NCI-H1105 treated with DMSO at 0.1 percent for 48 hours (cell line): ENCODE measurements at regions not wholly inside any gene's neighbourhood (a gene's known extent, or its start where the extent isn't known, plus 50 kb on each side); places are given as distances from the start of the nearest gene placed in this dataset.
"Not testable (repeated sequence)": the region's sequence is repeated elsewhere in the genome, so short reads cannot be mapped to it uniquely, and the experiment has no call there.

Experiments
- DNase-seq: peaks from one replicate; lab custom pipeline; 2025; lab: John Stamatoyannopoulos, UW

- no peak for DNase-seq
Observed at GRCh38 chr6:145274083-145274482, 461.2 kb downstream of the EPM2A start.

DNA sequence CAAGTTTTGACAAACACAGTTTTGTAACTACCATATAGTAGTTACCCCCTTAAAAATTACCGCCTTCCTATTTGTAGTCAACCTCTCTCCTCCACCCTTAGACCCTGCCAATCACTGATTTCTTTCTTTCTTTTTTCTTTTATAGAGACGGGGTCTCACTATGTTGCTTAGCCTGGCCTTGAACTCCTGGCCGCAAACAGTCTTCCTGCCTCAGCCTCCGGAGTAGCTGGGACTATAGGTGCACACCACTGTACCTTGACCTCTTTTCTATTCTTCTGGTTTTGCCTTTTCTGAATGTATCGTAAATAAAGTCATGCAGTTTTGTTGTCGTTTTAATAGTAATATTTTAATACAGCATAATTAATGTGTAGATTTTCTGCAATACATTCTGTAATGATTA is 460.3 kb downstream of the EPM2A start:
- DNase-seq, result no peak

- no peak for DNase-seq
Observed at GRCh38 chr6:145275787-145276186, 459.5 kb downstream of the EPM2A start.

DNA sequence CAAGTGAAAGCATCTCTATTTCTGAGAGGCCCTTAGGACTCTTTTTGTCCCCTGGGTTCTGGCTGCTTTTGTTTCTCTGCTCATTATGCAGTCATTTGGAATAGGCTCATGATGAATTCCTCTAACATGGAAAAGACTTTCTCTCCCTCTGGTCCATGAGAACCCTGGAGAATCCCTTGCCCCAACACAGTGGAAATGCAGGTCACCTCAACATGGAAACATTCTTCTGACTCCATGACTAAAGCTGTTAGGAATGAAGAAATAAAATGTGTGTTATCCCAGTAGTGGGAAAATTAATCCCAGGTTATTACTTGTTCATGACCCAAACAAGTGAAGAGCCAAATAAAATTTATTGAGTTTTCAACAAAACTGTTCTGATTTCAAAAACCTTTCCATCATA is 458.6 kb downstream of the EPM2A start:
- DNase-seq, result no peak

- DNase-seq, result peak; percentile 52
Observed at GRCh38 chr6:145277358-145278086, 457.8 kb downstream of the EPM2A start.

DNA sequence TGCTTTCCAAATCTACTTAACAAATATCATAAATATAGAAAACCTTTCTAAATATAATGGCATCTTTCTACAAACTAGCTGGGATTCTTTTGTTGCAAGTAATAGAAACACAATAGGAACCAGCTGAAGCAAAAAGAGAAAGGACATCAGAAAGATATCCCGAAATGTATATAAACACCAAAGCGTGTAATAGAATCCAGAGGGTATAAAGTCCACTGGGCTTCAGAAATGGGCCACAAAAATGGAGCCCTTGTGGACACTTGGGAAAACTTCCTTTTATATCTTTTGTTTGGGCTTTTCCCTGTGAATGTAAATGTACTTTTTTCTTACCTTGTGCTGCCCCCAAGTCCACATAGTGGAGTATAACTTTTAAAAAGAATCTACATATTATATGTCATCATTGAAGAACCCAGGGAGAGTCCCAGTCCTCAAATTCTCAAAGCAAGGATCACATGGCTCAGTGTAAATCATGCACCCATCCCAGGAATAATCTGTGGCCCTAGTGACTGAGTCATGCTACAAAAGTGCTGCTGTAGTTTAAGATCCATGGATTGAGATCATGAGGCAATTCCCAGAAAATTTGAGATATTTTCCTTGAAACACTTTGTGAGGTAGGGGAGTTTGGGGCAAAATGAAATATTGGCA is 457.0 kb downstream of the EPM2A start:
- no peak for DNase-seq

DNA sequence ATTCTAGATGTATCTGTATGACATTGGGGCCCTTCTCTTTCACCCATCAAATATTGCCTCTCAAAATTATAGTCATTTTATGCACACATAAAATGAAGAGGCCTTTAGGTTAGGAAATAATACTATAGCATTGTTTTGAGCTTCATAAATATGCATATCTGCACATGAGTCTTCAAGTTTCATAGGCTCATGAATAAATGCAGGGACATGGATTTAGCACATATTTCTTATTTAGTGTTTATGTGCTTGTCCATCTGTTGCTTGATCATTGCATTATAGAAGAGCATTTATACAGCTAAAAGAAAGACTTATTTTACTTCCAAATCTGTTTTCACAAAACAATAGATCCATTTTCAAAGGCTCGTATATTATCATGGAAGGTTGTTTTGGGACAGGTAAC is 455.8 kb downstream of the EPM2A start:
- no peak for DNase-seq

- no peak for DNase-seq
Observed at GRCh38 chr6:145279993-145280392, 455.3 kb downstream of the EPM2A start.

DNA sequence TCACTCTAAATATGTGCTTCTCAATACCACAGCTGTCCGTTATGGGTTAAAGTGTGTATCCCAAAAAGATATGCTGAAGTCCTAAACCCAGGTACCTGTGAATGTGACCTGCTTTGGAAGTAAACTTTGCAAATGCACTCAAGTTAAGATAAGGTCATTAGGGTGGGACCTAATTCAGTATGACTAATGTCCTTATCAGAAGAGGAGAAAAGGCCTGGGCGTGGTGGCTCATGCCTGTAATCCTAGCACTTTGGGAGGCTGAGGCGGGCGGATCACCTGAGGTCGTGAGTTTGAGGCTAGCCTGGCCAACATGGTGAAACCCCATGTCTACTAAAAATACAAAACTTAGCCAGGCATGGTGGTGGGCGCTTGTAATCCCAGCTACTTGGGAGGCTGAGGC is 452.1 kb downstream of the EPM2A start:
- not testable (repeated sequence) for DNase-seq

- no peak for DNase-seq
Observed at GRCh38 chr6:145283856-145284255, 451.5 kb downstream of the EPM2A start.

GRCh38 chr6:145286916-145287315 is 448.4 kb downstream of the EPM2A start:
- no peak for DNase-seq

DNA sequence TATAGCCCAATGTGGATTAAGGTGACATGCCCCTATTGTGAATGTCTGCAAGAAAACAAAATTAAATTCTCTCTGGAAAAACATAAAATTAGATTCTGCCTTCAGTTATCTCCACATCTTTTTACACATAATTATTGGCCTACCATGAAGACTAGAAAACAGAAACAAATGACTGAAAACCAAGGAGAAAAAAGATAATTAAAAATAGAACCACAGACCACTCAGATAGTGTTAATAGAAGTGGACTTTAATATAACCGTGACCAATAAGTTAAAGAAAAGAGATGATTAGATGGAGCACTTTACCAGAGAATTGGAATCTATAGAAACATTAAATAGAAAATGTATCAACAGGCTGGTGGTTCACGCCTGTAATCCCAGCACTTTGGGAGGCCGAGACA is 445.7 kb downstream of the EPM2A start:
- DNase-seq, result no peak

- no peak for DNase-seq
Observed at GRCh38 chr6:145290122-145290521, 445.2 kb downstream of the EPM2A start.

- DNase-seq, result no peak
Observed at GRCh38 chr6:145292066-145292465, 443.3 kb downstream of the EPM2A start.

- no peak for DNase-seq
Observed at GRCh38 chr6:145294942-145295341, 440.4 kb downstream of the EPM2A start.

GRCh38 chr6:145295746-145296145 is 439.6 kb downstream of the EPM2A start:
- no peak for DNase-seq

GRCh38 chr6:145305670-145306069 is 429.6 kb downstream of the EPM2A start:
- no peak for DNase-seq

- DNase-seq, result no peak
Observed at GRCh38 chr6:145306489-145306888, 428.8 kb downstream of the EPM2A start.

- DNase-seq, result peak; percentile 67
Observed at GRCh38 chr6:145309842-145310535, 425.3 kb downstream of the EPM2A start.

DNA sequence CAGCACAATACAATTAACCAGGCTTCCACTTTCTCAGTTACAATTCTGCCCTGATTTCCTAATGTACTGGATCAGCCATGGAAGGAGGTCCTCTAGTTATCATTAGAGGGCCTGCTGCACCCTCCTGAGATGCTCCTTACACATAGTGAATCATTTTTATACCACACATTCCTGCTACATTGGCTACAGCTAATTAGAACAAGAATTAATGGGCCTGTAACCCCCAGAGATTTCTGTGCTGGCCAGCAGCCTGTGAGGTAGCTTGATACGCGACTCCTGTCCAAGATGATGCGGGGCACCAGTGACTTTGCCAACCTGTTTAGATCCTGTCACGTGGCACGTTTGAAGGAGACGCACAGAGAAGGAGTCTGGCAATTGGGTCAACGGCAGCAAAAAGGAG is 422.8 kb downstream of the EPM2A start:
- DNase-seq, result no peak

GRCh38 chr6:145313041-145313855 is 422.1 kb downstream of the EPM2A start:
- no peak for DNase-seq

DNA sequence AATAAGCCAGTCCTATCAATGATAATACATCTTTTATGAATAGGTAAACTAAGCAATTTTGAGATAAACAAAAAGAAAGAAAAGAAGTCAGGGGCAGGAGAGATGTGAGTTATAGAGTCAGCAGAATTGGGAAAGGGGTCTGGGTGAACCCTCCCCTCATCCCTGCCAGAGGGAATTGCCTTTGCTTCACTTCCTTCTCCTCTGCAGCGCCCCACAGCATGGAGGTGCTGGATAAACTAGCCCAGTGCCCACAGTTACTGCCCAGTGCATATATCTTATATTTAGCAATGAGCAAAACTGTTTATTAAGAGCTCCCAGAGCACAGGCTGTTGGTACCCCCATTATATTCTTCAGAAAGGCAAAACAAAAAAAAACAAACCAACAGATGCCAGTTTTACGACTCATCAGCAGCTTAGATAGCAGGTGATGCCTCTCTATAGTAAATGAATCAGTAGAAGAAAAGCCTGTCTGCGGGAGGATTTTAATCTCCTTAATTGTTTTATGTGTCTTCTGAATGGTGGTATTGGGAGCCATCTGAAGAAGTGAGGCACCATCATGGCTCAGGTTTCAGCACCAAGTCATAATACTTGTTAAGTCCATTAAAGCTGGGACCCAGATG is 419.2 kb downstream of the EPM2A start:
- DNase-seq, result no peak
